Islet precursor cell (in vitro differentiated cells): ENCODE measurements at regions not wholly inside any gene's neighbourhood (a gene's known extent, or its start where the extent isn't known, plus 50 kb on each side); places are given as distances from the start of the nearest gene placed in this dataset.

Experiments used
- DNase-seq: peaks from one replicate; pipeline ENCODE4 v3.0.0-alpha.2; 2018

DNA sequence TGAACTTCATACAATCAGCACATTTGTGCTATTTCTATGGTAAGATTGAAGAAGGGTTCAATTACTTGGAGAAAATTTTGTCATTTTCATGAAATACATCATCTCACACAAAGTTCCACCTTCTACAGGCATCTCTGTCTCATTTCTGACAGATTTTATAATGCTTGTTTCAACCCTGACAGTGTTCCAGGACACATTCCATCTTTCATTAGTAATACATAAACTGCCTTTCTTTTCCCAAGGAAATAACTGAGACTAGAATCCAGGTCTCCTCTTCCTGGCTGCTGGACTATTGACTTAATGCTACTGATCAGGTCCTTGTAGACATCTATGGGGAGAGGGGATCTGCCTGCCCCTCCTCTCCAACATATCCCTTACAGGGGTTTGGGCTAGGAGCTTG lies 70.1 kb upstream of the PLPP4 start:
- DNase-seq, result no peak

DNA sequence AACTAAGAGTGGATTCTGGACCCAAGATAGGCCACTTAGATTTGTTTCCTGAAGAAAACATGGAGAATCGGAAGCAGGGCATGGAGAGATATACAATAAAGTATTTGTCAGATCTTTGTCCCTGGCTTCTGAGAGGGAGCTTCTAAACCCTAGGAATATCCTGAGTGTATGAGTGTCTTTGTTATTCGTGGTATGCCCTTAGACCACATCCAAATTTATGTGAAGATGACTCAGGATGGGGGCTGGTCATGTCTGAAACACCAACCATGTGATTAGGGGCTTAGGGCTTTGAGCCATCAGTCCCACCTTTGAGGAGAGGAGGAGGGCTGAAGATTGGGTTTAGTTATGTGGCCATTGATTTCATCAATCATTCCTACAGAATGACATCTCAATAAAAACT lies 69.7 kb upstream of the PLPP4 start:
- no peak for DNase-seq

DNA sequence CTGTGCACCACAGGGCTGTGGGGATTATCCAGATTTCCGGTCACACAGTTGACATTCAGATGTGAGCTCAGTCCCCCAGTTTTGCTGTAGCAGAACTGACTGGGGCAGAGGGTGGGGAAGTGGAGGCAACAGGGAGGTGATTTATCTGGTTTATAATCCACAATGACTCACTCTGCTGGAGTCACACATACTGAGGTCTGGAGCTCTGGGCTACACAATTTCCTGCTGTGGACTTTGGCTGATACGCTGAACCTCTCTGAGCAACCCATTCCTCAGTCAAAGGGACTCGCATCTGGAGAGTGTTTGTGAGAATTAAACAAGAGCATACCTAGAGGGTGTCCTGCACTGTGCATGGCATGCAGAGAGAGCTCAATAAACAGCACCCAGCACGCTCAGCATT lies 64.8 kb upstream of the PLPP4 start:
- no peak for DNase-seq

DNA sequence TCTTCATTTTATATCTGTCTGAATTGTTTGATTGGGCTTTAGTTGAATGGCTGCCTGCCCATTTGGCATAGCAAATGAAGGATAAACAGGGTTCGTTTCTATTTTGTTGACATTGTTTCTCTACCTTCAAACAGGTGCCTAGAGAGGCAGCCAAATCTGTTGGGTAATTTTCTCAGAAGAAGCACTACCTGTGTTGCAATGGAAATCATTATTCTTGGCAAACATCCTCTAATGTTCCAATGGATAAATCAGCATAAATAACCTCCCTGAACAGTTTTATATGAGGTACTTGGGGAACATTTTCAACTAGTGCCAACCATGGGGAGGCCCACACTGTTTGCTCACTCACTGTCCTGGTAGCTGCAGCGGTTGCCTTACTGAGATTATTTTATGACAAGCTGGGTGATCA lies 64.4 kb upstream of the PLPP4 start:
- DNase-seq, result no peak

DNA sequence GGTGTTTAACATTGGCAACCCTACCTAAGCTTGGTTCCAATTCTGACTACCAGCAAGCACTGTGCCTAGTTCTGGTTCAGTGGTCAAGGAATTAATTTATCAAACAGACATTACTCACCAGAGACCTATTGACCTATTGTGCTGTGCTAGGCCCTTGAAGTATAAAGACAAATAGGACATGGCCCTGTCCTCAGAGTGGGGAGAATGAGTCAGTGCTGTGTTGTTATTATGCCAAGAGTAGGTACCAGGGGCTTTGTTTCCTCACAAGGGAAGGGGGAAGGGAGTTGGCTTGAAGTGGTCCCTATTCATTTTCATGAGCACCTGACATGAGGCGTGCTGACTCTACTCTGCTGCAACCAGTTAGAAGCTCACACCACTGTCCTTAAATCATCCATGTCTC lies 62.6 kb upstream of the PLPP4 start:
- no peak for DNase-seq

DNA sequence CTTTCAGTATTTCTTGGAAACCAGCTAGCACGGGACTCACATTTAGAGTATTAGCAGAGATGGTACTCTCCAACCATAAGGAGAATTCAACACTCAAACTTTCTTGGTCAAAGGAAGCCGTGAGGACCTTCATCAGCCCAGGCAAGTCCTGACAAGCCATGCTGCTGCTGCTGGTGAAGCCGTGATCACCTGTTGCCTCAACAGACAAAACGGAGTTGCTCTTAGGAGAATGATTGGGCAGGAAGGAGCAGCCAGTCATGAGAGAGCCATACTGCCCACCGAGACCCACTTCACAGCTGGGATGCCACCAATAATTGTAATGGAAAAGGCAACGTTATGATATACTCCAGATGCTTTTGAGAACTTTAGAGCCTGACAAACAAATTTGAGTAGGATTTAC lies 60.8 kb upstream of the PLPP4 start:
- DNase-seq, result no peak

DNA sequence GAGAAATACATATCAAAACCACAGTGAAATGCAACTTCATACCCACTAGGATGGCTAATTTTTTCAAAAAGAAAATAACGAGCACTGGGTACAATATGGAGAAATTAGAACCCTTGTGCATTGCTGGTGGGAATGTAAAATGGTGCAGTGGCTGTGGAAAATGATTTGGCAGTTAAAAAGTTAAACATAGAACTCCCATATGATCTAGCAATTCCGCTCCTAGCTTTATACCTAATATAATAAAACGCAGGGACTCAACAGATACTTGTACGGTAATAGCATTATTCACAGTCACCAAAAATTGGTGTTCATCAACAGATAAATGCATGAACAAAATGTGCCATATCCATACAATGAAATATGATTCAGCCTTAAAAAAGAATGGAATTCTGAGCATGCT lies 58.8 kb upstream of the PLPP4 start:
- no peak for DNase-seq

DNA sequence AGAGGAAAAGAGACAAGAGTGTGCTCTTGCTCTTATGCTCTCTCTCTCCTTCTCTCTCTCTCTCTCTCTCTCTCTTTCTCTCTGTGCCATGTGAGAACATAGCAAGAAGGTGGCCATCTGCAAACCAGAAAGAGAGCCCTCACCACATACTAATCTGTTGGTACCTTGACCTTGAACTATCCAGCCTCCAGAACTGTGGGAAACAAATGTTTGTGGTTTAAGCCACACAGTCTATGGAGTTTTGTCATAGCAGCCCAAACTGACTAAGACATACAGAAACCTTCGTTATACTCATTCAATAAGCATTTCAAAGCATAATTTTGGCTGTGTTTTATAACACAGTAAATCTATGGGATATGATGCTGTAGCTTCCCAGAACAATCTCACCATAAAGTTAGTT lies 56.4 kb upstream of the PLPP4 start:
- no peak for DNase-seq

DNA sequence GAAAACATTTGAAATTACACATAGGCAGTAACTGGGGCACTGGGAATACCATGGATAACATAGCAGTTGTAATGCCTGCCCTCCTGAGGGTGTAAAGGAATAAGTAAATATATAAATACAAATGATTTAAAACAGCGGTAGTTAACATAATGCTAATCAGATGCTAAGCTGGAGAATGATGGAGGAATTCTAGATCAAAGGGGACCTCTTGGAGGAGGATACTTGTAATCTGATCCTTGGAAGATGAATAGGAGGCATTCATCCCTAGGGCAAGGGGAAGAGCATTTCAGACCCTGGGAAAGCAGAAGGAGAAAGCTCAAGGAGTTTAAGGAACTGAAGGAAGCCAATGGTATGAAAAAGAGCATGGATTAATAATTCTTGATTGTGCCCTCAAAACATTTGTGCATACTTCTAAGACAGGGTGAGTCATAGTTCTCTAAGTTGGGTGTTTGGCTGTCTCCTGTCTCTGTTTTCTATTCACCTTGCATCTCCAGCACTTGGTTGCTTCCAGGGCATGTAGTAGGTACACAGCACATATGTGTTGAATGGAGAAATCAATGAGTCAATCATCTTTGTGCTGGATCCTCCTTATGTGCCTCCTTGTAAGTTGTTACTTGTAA lies 54.8 kb upstream of the PLPP4 start:
- DNase-seq, result no peak

DNA sequence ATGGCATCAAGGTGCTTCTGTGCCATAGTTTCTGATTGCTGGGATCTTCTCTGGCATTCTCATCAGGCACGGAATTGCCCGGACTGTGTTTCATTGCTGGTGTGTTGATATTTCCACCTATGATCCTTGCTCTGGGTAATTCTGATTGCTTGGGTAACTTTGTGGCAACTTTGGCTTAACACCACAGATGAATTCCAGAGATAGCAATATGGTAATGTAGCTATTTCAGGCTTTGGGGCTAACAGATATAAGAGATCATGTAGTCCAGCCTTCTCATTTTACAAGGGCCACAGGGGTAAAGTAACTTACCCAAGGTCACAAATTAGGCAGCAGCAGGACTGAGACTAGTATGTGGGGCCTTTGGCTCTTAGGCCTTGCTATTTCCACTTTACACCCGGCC lies 53.9 kb upstream of the PLPP4 start:
- DNase-seq, result no peak

DNA sequence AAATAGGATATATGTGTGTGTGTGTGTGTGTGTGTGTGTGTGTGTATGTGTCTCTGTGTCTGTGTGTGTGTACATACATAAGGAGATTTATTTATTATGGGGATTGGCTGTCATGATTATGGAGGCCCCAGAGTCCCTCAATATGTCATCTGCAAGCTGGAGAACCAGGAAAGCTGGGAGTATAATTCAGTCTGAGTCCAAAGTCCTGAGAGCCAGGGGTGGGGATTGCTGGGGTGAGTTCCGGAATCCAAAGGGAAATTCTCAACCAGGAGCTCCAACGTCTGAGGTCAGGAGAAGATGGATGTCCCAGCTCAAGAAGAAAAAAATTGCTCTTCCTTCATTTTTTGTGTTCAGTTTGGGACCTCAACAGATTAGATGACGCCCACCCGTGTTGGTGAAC lies 50.7 kb upstream of the PLPP4 start:
- no peak for DNase-seq
